ENCODE measurements at regions not wholly inside any gene's neighbourhood (a gene's known extent, or its start where the extent isn't known, plus 50 kb on each side); places are given as distances from the start of the nearest gene placed in this dataset.
"Not testable (repeated sequence)": the region's sequence is repeated elsewhere in the genome, so short reads cannot be mapped to it uniquely, and the experiment has no call there.

- no peak for ATAC-seq
These were observed 63.2 kb upstream of the SNX19 start for GRCh38 chr11:130979386-130979972.

GRCh38 chr11:130980071-130980862, 64.0 kb upstream of the SNX19 start:
- ATAC-seq = no peak

GRCh38 chr11:130984241-130984640, 68.0 kb upstream of the SNX19 start:
- ATAC-seq = not testable (repeated sequence)

- no peak for ATAC-seq
These were observed 76.5 kb upstream of the SNX19 start for GRCh38 chr11:130992788-130993187.

GRCh38 chr11:130994043-130994442, 77.8 kb upstream of the SNX19 start:
- ATAC-seq = no peak

- ATAC-seq = no peak
These were observed 79.0 kb upstream of the SNX19 start for GRCh38 chr11:130995266-130995665.

- no peak for ATAC-seq
These were observed 81.0 kb upstream of the SNX19 start for GRCh38 chr11:130997278-130997677.

GRCh38 chr11:130999086-130999485, 82.8 kb upstream of the SNX19 start:
- no peak for ATAC-seq

GRCh38 chr11:130999992-131000770, 83.9 kb upstream of the SNX19 start:
- ATAC-seq = no peak

- no peak for ATAC-seq
These were observed 85.9 kb upstream of the SNX19 start for GRCh38 chr11:131002145-131002544.

- no peak for ATAC-seq
These were observed 89.5 kb upstream of the SNX19 start for GRCh38 chr11:131005829-131006228.

- ATAC-seq = no peak
These were observed 108.7 kb upstream of the SNX19 start for GRCh38 chr11:131025020-131025419.

GRCh38 chr11:131025421-131026125, 109.3 kb upstream of the SNX19 start:
- no peak for ATAC-seq

- no peak for ATAC-seq
These were observed 111.2 kb upstream of the SNX19 start for GRCh38 chr11:131027491-131027890.

GRCh38 chr11:131033151-131033651, 116.9 kb upstream of the SNX19 start:
- ATAC-seq = no peak

- no peak for ATAC-seq
These were observed 120.2 kb upstream of the SNX19 start for GRCh38 chr11:131036514-131036913.

- ATAC-seq = no peak
These were observed 121.6 kb upstream of the SNX19 start for GRCh38 chr11:131037873-131038272.

- no peak for ATAC-seq
These were observed 122.3 kb upstream of the SNX19 start for GRCh38 chr11:131038597-131038996.

- ATAC-seq = no peak
These were observed 125.2 kb upstream of the SNX19 start for GRCh38 chr11:131041331-131042040.

- ATAC-seq = no peak
These were observed 125.7 kb upstream of the SNX19 start for GRCh38 chr11:131042041-131042390.

GRCh38 chr11:131043251-131043650, 127.0 kb upstream of the SNX19 start:
- no peak for ATAC-seq

GRCh38 chr11:131044851-131045250, 128.6 kb upstream of the SNX19 start:
- ATAC-seq = no peak
